ENCODE measurements at regions not wholly inside any gene's neighbourhood (a gene's known extent, or its start where the extent isn't known, plus 50 kb on each side); places are given as distances from the start of the nearest gene placed in this dataset.

DNA sequence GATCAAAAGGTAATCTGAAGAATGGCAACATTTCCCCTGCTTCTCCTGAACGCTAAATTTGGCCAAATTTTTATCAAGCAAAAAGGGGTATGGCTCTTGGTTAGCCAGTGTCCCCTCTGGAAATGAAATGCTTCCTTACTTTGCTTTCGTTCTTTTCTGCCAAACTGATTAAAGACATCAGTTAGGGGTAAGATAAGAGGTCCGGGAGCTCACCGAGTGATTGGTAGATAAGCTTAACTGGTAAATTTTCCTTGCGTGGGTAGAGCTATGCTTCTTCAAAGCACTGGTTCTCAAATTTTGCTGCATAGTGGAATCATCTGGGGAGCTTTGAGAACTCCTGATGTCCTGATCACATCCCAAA, 62.7 kb upstream of the MAPRE2 start:
- TF ChIP-seq SPI1 (IDR thresholded peaks at IDR 0.05; ENCODE audit: borderline replicate concordance, low read depth) = no peak
- no peak for TF ChIP-seq GABPA (IDR thresholded peaks at IDR 0.05; ENCODE audit: low read depth)
- TF ChIP-seq, protein P1, sequence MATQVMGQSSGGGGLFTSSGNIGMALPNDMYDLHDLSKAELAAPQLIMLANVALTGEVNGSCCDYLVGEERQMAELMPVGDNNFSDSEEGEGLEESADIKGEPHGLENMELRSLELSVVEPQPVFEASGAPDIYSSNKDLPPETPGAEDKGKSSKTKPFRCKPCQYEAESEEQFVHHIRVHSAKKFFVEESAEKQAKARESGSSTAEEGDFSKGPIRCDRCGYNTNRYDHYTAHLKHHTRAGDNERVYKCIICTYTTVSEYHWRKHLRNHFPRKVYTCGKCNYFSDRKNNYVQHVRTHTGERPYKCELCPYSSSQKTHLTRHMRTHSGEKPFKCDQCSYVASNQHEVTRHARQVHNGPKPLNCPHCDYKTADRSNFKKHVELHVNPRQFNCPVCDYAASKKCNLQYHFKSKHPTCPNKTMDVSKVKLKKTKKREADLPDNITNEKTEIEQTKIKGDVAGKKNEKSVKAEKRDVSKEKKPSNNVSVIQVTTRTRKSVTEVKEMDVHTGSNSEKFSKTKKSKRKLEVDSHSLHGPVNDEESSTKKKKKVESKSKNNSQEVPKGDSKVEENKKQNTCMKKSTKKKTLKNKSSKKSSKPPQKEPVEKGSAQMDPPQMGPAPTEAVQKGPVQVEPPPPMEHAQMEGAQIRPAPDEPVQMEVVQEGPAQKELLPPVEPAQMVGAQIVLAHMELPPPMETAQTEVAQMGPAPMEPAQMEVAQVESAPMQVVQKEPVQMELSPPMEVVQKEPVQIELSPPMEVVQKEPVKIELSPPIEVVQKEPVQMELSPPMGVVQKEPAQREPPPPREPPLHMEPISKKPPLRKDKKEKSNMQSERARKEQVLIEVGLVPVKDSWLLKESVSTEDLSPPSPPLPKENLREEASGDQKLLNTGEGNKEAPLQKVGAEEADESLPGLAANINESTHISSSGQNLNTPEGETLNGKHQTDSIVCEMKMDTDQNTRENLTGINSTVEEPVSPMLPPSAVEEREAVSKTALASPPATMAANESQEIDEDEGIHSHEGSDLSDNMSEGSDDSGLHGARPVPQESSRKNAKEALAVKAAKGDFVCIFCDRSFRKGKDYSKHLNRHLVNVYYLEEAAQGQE (IDR thresholded peaks at IDR 0.05; ENCODE audit: insufficient replicate concordance, low read depth) = no peak
- TF ChIP-seq, protein P2, sequence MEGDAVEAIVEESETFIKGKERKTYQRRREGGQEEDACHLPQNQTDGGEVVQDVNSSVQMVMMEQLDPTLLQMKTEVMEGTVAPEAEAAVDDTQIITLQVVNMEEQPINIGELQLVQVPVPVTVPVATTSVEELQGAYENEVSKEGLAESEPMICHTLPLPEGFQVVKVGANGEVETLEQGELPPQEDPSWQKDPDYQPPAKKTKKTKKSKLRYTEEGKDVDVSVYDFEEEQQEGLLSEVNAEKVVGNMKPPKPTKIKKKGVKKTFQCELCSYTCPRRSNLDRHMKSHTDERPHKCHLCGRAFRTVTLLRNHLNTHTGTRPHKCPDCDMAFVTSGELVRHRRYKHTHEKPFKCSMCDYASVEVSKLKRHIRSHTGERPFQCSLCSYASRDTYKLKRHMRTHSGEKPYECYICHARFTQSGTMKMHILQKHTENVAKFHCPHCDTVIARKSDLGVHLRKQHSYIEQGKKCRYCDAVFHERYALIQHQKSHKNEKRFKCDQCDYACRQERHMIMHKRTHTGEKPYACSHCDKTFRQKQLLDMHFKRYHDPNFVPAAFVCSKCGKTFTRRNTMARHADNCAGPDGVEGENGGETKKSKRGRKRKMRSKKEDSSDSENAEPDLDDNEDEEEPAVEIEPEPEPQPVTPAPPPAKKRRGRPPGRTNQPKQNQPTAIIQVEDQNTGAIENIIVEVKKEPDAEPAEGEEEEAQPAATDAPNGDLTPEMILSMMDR (IDR thresholded peaks at IDR 0.05; ENCODE audit: insufficient read depth, low read length) = no peak
- no peak for TF ChIP-seq POLR2AphosphoS5 (IDR thresholded peaks at IDR 0.05; ENCODE audit: low read depth)
- DNase-seq (ENCODE audit: low read depth in 1 of 2, low spot score in 1 of 2) = no peak
- H3K4me3 ChIP-seq (replicated peaks; ENCODE audit: insufficient read depth, low read length) = peak overlapping the region; percentile 89
- H3K27ac ChIP-seq (replicated peaks) = peak overlapping the region; percentile 9; the same call in 1 of the 2 replicates
- peaks cover 10% of the 10 kb centered on the region for H3K27me3 ChIP-seq (ENCODE audit: insufficient read depth, poor library complexity, severe bottlenecking)

DNA sequence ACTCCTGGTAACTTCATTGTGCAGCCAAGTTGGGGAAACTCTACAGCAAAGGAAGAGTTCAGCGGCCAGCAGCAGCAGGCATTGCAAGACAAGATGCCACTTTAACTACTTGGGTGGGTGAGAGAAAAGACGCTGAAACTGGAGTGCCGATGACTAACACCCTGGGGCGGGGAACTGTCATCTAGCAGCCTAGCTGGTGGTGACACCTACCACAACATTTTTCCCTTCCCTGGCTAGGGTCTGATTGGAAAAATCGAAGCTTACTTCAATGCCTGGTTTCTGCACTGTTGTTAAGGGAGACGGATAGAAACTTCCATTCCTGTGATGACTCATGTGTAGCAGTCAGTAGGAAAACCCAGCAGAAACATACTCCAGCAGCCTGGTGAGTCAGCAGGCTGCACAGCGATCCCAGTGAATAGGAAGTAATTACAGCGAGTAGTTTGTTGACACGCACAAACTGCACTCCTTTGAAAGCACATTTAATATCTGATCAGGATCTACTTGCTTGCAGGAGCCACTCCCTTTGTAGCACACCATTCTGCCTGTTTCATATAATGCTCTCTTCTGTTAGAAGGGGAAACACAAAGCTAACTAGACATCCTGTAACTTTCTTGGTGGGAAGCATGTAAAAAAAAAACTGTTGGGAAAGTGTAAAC, 62.1 kb upstream of the MAPRE2 start:
- TF ChIP-seq GABPA (IDR thresholded peaks at IDR 0.05; ENCODE audit: low read depth) (no peak), SPI1 (IDR thresholded peaks at IDR 0.05; ENCODE audit: borderline replicate concordance, low read depth) (no peak), POLR2AphosphoS5 (IDR thresholded peaks at IDR 0.05; ENCODE audit: low read depth) (0 out of 2 replicates have a peak, but pooled peaks have one; percentile 17)
- TF ChIP-seq, protein P2 (IDR thresholded peaks at IDR 0.05; ENCODE audit: insufficient read depth, low read length) = no peak
- TF ChIP-seq, protein P1 (IDR thresholded peaks at IDR 0.05; ENCODE audit: insufficient replicate concordance, low read depth) = no peak
- Histone ChIP-seq H3K27ac (replicated peaks) (peak overlapping the region; percentile 31), H3K4me3 (replicated peaks; ENCODE audit: insufficient read depth, low read length) (peak overlapping the region; percentile 89), H3K27me3 (ENCODE audit: insufficient read depth, poor library complexity, severe bottlenecking) (peaks cover 8% of the 10 kb centered on the region)
- peak; percentile 79 to 88 for DNase-seq (ENCODE audit: low read depth in 1 of 2, low spot score in 1 of 2)

DNA sequence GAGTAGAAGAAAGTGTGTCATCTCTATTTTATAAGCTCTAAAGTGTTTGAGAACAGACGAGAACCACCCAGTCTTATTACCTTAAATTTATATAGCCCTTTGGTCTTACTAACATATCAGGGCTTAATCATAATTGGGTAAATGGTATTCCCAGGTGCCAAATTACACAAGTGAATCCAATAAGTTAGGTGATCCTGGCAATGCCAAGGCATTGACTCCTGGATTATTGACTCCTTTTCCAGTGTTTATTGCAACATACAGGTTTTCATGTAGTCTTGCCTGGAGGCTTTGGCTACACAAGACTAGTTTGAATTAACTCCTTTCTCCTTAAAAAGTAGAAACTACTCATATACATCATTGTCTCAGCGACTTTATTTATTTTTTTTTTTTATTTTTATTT, 59.7 kb upstream of the MAPRE2 start:
- Histone ChIP-seq H3K27ac (replicated peaks) (no peak overlapping the region), H3K27me3 (ENCODE audit: insufficient read depth, poor library complexity, severe bottlenecking) (peaks cover 3% of the 10 kb centered on the region), H3K4me3 (replicated peaks; ENCODE audit: insufficient read depth, low read length) (no peak overlapping the region)
- TF ChIP-seq, protein P1 (IDR thresholded peaks at IDR 0.05; ENCODE audit: insufficient replicate concordance, low read depth) = no peak
- TF ChIP-seq POLR2AphosphoS5 (IDR thresholded peaks at IDR 0.05; ENCODE audit: low read depth) (no peak), SPI1 (IDR thresholded peaks at IDR 0.05; ENCODE audit: borderline replicate concordance, low read depth) (no peak), GABPA (IDR thresholded peaks at IDR 0.05; ENCODE audit: low read depth) (no peak)
- TF ChIP-seq, protein P2 (IDR thresholded peaks at IDR 0.05; ENCODE audit: insufficient read depth, low read length) = no peak
- no peak for DNase-seq (ENCODE audit: low read depth in 1 of 2, low spot score in 1 of 2)

Data from HL-60 (cell line).